ENCODE measurements at regions not wholly inside any gene's neighbourhood (a gene's known extent, or its start where the extent isn't known, plus 50 kb on each side); places are given as distances from the start of the nearest gene placed in this dataset.
"Not testable (repeated sequence)": the region's sequence is repeated elsewhere in the genome, so short reads cannot be mapped to it uniquely, and the experiment has no call there.

DNA sequence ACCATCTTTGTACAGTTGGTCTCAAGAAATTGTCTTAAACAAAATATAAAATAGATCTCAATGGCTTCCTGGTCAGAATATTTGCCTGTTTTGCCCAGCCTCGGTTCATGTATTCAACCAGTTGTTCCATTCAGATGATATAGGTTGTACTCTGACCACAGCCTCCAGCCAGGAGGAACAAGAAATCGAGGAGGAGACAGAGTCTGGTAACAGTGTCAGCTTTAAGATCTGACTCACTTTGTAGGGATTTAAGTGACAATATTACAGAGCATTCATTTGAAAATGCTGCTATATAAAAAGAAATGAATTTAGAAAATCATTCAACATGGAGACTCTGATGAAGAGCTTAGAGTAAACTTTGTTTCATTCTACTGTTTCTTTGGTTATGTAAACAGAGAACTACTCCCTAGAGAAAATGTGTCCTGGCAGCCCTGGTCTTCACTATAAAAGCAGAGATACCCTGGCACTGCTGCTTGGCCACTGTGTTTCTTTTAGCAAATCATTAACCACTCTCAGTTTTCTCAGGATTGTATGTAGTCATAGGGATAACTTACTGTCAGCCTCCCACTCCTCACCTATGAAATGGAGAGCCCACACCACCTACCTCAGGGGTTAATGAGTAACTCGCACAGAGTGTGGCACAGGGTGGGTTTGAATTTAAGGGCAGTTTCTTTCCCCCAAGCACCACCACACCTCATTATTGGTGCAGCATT lies 53.5 kb downstream of the PAGE2 start:
- DNase-seq (ENCODE audit: low read depth), result no peak

DNA sequence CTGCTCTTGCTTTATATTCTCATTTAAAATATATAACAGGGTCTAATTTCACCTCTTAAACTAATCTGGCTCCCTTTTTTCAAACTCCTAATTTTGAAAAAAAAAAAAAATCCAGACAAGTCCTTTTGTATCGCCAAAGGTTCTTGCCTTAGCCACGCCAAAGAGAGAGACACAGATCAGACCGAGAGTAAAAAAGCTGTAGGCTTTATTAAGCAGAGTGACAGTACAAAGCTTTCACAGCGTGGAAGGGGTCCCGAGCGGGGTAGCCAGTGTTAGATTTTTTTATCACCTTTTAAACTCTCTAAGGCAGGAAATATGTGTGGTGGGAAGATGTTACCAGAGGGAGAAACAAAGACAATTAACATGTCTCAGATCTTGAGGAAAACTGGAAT lies 54.1 kb downstream of the PAGE2 start:
- no peak for DNase-seq (ENCODE audit: low read depth)

DNA sequence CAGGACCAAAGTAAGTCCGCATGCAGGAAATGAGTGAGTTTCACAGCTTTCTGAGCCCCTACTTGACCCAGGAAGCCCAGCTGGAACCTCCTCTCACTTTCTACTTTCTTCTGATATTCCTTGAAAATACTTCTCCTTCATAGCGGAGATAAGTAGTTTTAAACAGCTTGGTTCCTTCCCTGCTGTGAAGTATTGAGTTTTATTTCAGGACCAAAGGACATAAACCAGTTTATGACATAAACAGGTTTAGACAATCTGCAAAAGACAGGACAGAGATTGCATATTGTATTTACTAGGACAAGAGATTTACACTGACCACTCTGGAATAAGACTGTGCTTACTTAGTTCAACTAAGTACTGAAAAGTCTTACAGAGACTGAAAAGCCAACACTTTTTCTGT lies 54.8 kb downstream of the PAGE2 start:
- peak; percentile 31 for DNase-seq (ENCODE audit: low read depth)

DNA sequence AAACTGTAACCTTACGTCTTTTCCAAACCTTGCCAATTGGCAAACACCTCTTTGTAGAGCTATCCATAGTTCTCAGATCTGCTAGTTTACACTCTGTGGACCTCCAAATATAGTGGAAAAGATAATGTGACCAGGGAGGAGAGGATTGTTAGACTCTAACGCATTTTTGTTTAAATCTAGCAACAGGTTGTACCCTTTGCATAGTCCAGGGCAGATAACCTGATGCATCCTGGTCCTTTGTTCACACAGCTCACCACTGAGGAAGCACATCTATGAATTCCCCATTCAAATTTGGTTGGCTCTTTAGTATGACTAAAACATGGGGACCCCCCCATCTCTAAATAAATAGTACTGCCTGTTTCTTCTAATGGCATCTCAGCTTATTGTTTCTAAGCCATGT lies 55.9 kb downstream of the PAGE2 start:
- DNase-seq (ENCODE audit: low read depth), result no peak

DNA sequence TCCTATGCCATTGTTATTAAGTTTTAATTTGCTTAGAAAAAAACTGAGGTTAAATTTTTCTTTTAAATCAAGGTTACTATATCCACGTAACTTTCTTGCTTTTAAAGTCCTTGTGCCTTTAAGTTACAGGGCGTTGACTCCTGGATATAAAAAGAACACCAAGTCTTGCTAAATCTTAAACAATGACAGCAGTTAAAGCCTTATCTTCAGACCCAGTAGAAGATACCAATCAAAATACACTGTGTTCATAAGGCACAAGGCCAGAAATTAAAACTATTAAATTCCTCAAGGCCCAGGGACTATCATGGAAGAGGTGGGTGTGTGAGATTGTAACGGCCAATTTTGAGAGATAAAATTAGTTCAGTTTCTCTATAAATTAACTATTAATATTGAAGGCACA lies 60.4 kb downstream of the PAGE2 start:
- DNase-seq (ENCODE audit: low read depth), result no peak

DNA sequence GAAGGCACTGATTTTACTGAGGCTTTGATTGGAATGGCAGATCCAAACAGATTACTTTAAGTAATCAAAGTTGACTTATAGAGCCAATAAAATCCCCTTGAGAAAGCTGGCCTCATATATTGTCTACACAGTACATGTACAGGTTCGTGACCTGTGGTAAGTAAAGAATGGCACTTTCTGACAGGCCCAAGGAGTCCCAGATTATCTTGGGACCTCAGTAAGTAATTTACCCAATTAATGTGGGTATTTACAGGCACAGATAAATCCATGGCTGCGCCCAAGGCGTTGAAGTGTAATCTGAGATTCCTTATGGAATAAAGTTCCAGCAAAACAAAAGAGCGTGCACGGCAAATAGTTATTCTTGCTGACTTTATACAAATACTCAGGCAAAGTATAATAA lies 62.4 kb downstream of the PAGE2 start:
- no peak for DNase-seq (ENCODE audit: low read depth)

DNA sequence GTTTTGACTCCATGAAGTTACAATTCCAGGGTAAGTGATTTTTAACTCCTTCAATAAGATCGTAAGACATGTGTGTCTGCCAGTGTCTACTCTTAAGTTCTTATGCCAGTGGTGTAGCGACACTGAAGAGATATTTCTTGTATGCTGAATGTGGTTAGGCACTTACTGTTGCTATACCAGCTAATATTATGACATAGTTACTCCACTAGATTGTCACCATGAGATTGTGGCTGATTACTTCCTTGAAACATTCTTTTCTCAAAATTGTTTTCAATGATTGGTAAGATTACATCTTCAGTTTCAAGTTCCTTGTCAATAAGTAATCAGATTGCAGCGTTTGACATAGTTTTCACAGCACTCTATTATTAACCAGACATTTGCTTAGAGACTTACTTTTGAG lies 60.6 kb upstream of the PAGE5 start:
- no peak for DNase-seq (ENCODE audit: low read depth)

DNA sequence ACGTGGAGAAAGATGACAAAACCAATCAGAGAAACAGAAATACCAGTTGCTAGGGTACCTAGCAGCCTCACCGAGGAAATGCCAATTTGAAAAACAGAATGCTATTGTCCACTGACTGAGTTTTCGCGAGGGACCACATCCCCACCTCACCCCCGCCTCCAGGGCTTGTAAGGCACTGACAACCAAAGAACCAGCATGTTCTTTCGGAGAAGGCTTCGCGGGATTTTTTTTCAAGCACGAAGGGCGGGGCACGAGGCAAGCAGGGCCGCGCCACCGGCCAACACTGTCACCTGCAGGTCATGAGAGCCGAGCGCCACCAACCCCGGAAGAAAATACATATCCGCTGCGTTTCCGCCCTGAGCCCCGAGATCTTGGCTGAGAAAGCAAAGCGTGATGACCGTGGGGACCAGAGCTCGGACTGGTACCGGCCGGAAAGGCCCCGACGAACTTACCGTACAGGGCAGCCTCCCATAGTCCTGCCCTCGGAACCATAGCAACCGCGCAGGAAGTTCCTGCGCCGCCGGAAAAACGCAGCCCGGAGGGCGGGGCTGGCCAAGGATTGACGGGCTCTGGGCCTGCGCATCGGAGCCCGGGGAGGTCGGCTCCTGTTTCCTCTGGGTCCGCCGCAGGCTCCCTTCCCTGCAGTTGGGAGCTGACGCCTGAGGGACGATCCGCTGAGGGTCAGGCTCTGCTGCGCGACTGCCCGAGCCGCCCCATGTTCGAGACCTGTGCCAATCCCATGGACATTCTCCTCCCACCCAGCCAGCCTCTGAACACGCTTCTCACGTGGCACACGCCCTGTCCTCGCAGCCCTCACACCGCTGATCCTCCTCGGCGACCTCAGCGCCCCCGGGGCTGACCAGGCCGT lies 59.2 kb upstream of the PAGE5 start:
- peak; percentile 90 for DNase-seq (ENCODE audit: low read depth)

DNA sequence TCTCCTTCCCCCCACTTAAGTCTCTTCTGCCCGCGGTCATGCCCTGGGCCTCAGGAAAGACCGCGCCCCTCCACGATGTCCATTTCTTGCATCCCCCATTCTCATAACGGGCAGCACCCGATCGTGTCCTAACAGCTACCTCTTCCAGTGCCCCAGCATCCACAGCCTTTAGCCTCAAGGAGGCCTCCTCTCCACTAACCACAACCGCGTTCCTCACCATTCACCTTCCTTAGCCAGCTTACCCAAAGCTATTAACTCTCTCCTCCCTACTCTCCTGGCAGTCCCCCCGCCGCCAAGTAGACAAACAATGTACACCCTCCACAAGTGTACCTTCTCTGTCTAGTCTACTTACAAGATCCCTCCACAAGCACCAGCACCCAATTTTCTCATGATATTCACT lies 58.6 kb upstream of the PAGE5 start:
- peak; percentile 2 for DNase-seq (ENCODE audit: low read depth)

DNA sequence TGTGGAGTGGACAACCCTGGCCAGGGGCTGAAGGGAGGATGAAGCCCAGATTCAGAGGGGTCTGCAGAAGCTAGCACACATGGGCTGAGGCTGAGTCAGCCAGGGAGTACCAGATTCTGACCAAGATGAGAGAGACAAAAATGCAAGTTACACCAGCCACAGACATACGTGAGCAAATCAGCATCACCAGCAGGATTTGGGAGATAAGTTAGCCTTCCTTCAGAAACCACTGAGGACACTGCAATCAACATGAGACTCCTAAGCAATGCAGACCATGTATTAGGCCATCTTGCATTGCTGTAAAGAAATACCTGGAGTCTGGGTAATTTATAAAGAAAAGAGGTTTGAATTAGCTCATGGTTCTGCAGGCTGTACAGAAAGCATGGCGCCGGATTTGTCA lies 57.0 kb upstream of the PAGE5 start:
- no peak for DNase-seq (ENCODE audit: low read depth)

DNA sequence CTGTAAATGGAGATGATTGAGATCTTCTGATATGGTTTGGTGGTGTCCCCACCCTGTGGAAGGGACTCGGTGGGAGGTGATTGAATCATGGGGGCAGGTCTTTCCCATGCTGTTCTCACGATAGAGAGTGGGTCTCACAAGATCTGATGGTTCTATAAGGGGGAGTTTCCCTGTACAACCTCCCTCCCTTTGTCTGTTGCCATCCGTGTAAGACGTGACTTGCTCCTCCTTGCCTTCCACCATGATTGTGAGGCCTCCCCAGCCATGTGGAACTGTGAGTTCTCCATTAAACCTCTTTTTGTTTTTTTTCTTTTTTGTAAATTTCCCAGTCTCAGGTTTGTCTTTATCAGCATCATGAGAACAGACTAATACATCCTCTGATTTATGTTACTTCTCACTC lies 55.1 kb upstream of the PAGE5 start:
- not testable (repeated sequence) for DNase-seq (ENCODE audit: low read depth)

DNA sequence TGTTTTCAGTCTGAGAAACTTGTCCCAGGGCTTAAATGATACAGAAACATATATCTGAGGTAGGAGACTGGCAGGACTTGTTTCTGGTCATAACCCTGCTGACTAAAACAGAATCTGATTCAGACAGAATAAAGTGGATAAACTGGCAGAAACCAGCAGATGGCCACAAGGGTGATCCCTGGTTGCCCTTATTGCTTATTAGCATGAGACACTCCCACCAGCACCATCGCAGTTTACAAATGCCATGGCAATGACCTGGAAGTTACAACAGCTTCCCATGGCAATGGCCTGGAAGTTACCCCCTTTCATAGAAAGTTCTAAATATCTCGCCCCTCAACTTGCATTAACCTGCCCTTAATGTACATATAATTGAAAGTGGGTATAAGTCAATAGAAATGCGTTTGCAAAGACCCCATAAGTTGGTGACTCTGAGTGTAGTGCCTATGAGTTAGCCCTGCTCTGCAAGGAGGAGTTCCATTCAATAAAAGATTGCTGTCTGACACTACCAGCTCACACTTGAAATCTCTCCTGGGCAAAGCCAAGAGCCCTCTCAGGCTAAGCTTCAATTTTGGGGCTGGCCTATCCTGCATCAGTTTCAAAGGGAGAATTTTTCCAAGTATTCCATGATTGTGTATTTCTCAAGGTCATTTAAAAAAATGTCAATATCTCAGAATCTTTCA lies 52.9 kb upstream of the PAGE5 start:
- peak; percentile 7 for DNase-seq (ENCODE audit: low read depth)

DNA sequence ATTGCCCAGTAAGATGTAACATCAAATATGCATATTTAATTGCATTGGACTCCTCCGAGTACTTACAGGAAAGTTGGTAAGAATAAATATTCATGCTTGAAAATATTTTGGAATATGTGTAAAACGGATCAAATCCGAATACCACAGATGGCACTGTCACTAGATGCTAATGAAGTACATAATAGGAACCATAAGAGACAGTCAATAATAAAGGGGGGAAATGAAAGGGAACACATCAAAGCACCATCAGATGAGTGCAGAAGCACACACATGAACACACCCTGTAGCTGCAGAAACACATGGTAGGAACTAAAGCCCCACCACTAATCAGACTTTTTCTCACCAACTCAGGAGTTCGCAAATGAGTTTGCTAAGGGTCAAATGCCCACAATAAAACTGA lies 52.2 kb upstream of the PAGE5 start:
- no peak for DNase-seq (ENCODE audit: low read depth)

DNA sequence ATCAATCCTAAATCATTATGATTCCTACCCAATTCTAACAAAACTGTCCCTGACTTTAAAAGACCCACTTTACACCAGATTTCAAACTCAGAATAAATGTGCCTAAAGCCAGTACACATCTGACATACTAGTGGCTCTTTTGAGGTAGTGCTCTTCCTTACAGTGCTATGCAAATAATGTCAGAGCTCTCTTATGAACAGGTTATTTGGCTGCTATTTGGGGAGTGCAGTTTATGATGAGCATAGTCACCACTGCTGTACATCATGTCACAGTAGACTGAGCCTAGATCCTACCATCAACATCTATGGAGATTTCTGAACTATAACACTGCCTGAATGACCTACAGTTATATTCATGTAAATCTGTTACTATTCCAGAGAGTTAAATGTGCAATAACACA lies 50.4 kb upstream of the PAGE5 start:
- no peak for DNase-seq (ENCODE audit: low read depth)

All from EH (cell line).